Upper lobe of left lung (tissue), 4 donors: ENCODE measurements at regions not wholly inside any gene's neighbourhood (a gene's known extent, or its start where the extent isn't known, plus 50 kb on each side); places are given as distances from the start of the nearest gene placed in this dataset.

ENCODE experiments used
- POLR2AphosphoS5 ChIP-seq, 2 donors: sonication (generic); formaldehyde crosslinking; IDR thresholded peaks; one replicate each; pipeline ENCODE4 v1.5.1; 2017; ENCODE audit warnings: antibody characterized with exemption in 2 of 2
- TF ChIP-seq, protein P1 (sequence below), 6 experiments: fragments of 450-650 bp in 4 of 6; fragments of 200-600 bp in 2 of 6; sonication (generic) in 2 of 6; IDR thresholded peaks; one replicate each; pipeline ENCODE4 v1.5.1; 2016 to 2019; ENCODE audit warnings: antibody characterized with exemption in 6 of 6

DNA sequence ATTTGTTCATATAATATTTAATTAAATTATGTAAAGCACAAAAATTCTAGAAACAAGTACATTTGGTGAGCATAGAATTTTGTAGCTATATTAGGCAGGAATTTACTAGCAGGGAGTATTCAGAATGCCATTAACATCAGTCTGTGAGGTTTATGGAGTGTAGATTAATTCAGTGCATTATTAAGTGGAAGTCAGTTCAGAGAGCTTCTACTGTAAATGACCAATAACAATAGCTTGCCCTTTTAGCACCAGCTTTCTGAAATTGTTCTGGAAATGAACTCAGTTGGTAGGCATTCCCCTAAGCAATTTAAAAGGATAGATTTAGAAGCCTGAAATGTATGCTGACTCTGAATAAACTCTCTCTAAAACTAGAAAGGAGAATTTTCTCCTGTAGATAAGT is 208.2 kb upstream of the CNTNAP5 start:
- TF ChIP-seq, protein P1, sequence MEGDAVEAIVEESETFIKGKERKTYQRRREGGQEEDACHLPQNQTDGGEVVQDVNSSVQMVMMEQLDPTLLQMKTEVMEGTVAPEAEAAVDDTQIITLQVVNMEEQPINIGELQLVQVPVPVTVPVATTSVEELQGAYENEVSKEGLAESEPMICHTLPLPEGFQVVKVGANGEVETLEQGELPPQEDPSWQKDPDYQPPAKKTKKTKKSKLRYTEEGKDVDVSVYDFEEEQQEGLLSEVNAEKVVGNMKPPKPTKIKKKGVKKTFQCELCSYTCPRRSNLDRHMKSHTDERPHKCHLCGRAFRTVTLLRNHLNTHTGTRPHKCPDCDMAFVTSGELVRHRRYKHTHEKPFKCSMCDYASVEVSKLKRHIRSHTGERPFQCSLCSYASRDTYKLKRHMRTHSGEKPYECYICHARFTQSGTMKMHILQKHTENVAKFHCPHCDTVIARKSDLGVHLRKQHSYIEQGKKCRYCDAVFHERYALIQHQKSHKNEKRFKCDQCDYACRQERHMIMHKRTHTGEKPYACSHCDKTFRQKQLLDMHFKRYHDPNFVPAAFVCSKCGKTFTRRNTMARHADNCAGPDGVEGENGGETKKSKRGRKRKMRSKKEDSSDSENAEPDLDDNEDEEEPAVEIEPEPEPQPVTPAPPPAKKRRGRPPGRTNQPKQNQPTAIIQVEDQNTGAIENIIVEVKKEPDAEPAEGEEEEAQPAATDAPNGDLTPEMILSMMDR (IDR thresholded peaks at IDR 0.05): no peak
- no peak for TF ChIP-seq POLR2AphosphoS5 (IDR thresholded peaks at IDR 0.05)
